ENCODE measurements at regions not wholly inside any gene's neighbourhood (a gene's known extent, or its start where the extent isn't known, plus 50 kb on each side); places are given as distances from the start of the nearest gene placed in this dataset.
"Not testable (repeated sequence)": the region's sequence is repeated elsewhere in the genome, so short reads cannot be mapped to it uniquely, and the experiment has no call there.

DNA sequence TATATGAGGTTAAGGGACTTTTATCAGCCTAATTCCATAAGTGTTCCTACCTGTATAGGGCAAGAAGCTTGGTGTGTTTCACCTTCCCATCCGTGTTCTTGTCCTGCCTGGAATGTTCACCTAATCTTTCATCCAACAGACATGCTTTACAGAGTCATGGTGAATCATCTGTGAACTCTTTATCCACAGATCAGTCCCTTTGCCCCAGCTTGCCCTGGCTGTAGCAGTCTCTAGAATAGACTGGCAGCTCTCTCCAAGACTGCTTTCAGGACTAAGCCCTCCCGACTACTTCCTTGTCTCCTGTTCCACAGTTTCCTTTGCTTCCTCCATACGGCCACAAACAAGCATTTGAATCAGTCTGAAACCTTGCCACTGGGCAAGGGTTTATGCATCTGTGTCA is 177.9 kb upstream of the IL15 start:
- H3K36me3 ChIP-seq (ENCODE audit: insufficient read depth, low read length), result no peaks in the 10 kb centered on the region

DNA sequence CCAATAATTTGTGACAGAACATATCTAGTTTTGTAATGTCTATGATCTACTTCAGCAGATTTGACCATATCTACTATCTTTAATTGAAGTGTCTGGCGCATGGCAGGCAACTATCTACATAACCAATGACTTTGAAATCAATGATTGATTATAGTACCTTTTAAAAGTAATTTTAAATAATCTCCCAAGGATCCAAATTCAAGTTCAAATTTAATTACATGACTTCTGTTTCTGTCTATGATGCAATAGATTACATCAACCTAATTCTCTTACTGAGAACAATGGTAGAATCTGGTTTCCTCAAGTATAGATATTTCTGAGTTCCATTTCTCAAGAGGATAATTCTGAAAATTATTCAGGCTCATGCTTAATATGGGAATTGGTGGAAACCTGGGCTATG is 177.4 kb upstream of the IL15 start:
- Histone ChIP-seq H2AFZ (ENCODE audit: low read depth, low read length) (no peak overlapping the region), H3K36me3 (ENCODE audit: insufficient read depth, low read length) (no peaks in the 10 kb centered on the region), H3K4me1 (ENCODE audit: insufficient read depth, low read length) (no peaks in the 10 kb centered on the region), H3K9me3 (ENCODE audit: low read length) (no peaks in the 10 kb centered on the region), H3K4me3 (ENCODE audit: low read length) (no peak overlapping the region), H3K27me3 (ENCODE audit: insufficient read depth, low read length) (no peaks in the 10 kb centered on the region)

More for the DNA sequence above, 177.9 kb upstream of the IL15 start:
- H3K27me3 ChIP-seq (ENCODE audit: insufficient read depth, low read length), result no peaks in the 10 kb centered on the region
- H3K4me1 ChIP-seq (ENCODE audit: insufficient read depth, low read length), result no peaks in the 10 kb centered on the region
- no peak overlapping the region for H2AFZ ChIP-seq (ENCODE audit: low read depth, low read length)
- H3K4me3 ChIP-seq (ENCODE audit: low read length), result no peak overlapping the region
- H3K9me3 ChIP-seq (ENCODE audit: low read length), result no peaks in the 10 kb centered on the region

- Histone ChIP-seq H3K4me1 (ENCODE audit: insufficient read depth, low read length) (no peaks in the 10 kb centered on the region), H2AFZ (ENCODE audit: low read depth, low read length) (no peak overlapping the region), H3K27me3 (ENCODE audit: insufficient read depth, low read length) (no peaks in the 10 kb centered on the region), H3K9me3 (ENCODE audit: low read length) (no peaks in the 10 kb centered on the region), H3K4me3 (ENCODE audit: low read length) (no peak overlapping the region), H3K36me3 (ENCODE audit: insufficient read depth, low read length) (no peaks in the 10 kb centered on the region)
Observed at GRCh38 chr4:141462361-141462760, 174.0 kb upstream of the IL15 start.

DNA sequence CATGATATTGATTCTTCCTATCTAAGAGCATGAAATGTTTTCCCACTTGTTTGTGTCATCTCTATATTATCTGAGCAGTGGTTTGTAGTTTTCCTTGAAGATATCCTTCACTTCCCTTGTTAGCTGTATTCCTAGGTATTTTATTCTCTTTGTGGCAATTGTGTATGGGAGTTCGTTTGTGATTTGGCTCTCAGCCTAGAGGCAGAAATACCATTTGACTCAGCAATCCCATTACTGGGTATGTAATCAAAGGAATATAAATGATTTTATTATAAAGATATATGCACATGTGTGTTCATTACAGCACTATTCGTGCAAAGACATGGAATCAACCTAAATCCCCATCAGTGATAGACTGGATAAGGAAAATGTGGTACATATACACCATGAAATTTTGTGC is 172.7 kb upstream of the IL15 start:
- H3K36me3 ChIP-seq (ENCODE audit: insufficient read depth, low read length), result no peaks in the 10 kb centered on the region
- H2AFZ ChIP-seq (ENCODE audit: low read depth, low read length), result no peak overlapping the region
- no peaks in the 10 kb centered on the region for H3K9me3 ChIP-seq (ENCODE audit: low read length)
- no peaks in the 10 kb centered on the region for H3K4me1 ChIP-seq (ENCODE audit: insufficient read depth, low read length)
- H3K4me3 ChIP-seq (ENCODE audit: low read length), result no peak overlapping the region
- no peaks in the 10 kb centered on the region for H3K27me3 ChIP-seq (ENCODE audit: insufficient read depth, low read length)

GRCh38 chr4:141464366-141464765 is 172.0 kb upstream of the IL15 start:
- Histone ChIP-seq H3K36me3 (ENCODE audit: insufficient read depth, low read length) (no peaks in the 10 kb centered on the region), H3K27me3 (ENCODE audit: insufficient read depth, low read length) (no peaks in the 10 kb centered on the region), H3K4me3 (ENCODE audit: low read length) (no peak overlapping the region), H3K9me3 (ENCODE audit: low read length) (no peaks in the 10 kb centered on the region), H3K4me1 (ENCODE audit: insufficient read depth, low read length) (no peaks in the 10 kb centered on the region), H2AFZ (ENCODE audit: low read depth, low read length) (no peak overlapping the region)

- Histone ChIP-seq H2AFZ (ENCODE audit: low read depth, low read length) (no peak overlapping the region), H3K4me3 (ENCODE audit: low read length) (no peak overlapping the region), H3K4me1 (ENCODE audit: insufficient read depth, low read length) (no peaks in the 10 kb centered on the region), H3K9me3 (ENCODE audit: low read length) (no peaks in the 10 kb centered on the region), H3K36me3 (ENCODE audit: insufficient read depth, low read length) (no peaks in the 10 kb centered on the region), H3K27me3 (ENCODE audit: insufficient read depth, low read length) (no peaks in the 10 kb centered on the region)
Observed at GRCh38 chr4:141465171-141465570, 171.2 kb upstream of the IL15 start.

GRCh38 chr4:141467225-141467624 is 169.2 kb upstream of the IL15 start:
- no peaks in the 10 kb centered on the region for H3K9me3 ChIP-seq (ENCODE audit: low read length)
- no peak overlapping the region for H2AFZ ChIP-seq (ENCODE audit: low read depth, low read length)
- no peaks in the 10 kb centered on the region for H3K4me1 ChIP-seq (ENCODE audit: insufficient read depth, low read length)
- H3K27me3 ChIP-seq (ENCODE audit: insufficient read depth, low read length), result no peaks in the 10 kb centered on the region
- H3K36me3 ChIP-seq (ENCODE audit: insufficient read depth, low read length), result no peaks in the 10 kb centered on the region
- H3K4me3 ChIP-seq (ENCODE audit: low read length), result no peak overlapping the region

DNA sequence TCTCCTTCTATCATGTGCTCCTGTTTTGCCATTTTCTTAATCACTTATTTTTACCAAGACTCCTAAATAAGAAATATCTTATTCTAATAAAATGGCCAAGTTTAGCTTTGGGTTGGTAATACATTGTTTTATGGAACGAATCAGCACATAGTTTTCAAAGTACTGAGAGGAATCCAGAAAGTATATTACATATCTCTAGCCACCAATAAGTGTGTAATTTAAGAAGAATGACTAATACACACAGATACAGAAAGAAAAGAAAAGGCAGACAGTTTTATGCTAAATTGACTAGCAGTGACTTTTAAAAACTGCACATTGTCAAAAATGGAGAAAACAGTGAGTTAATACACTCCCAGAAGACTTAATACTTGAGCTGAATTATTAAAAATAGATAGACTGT is 167.0 kb upstream of the IL15 start:
- H2AFZ ChIP-seq (ENCODE audit: low read depth, low read length), result no peak overlapping the region
- H3K27me3 ChIP-seq (ENCODE audit: insufficient read depth, low read length), result no peaks in the 10 kb centered on the region
- no peaks in the 10 kb centered on the region for H3K36me3 ChIP-seq (ENCODE audit: insufficient read depth, low read length)
- H3K4me3 ChIP-seq (ENCODE audit: low read length), result no peak overlapping the region
- no peaks in the 10 kb centered on the region for H3K4me1 ChIP-seq (ENCODE audit: insufficient read depth, low read length)
- no peaks in the 10 kb centered on the region for H3K9me3 ChIP-seq (ENCODE audit: low read length)

DNA sequence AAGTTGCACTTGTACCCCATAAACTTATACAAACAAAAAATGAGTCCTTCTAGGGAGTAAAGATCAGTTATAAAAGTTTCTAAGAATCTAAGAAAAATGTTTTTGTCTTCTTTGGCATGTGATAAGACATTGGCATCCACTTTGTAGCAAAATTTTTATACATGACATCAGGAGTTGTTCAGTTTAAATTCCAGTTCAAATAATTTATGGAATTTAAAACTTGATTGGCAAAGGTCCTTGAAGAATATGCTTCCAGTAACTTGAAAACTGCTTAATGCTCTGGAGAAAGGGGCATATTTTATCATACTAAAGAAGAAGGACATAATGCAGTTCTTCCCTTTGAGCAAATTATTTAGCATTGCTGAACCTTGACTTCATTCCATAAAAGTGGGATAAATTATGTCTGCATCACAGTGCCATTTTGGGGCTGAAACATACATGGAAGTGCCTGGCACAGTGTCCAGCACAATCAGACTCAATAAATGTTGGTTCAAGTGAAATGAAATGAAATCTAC is 163.3 kb upstream of the IL15 start:
- Histone ChIP-seq H3K27me3 (ENCODE audit: insufficient read depth, low read length) (no peaks in the 10 kb centered on the region), H3K4me1 (ENCODE audit: insufficient read depth, low read length) (no peaks in the 10 kb centered on the region), H3K4me3 (ENCODE audit: low read length) (no peak overlapping the region), H3K36me3 (ENCODE audit: insufficient read depth, low read length) (no peaks in the 10 kb centered on the region), H3K9me3 (ENCODE audit: low read length) (no peaks in the 10 kb centered on the region), H2AFZ (ENCODE audit: low read depth, low read length) (no peak overlapping the region)

GRCh38 chr4:141473952-141474351 is 162.4 kb upstream of the IL15 start:
- H2AFZ ChIP-seq (ENCODE audit: low read depth, low read length), result no peak overlapping the region
- no peak overlapping the region for H3K4me3 ChIP-seq (ENCODE audit: low read length)
- H3K9me3 ChIP-seq (ENCODE audit: low read length), result no peaks in the 10 kb centered on the region
- H3K36me3 ChIP-seq (ENCODE audit: insufficient read depth, low read length), result no peaks in the 10 kb centered on the region
- no peaks in the 10 kb centered on the region for H3K4me1 ChIP-seq (ENCODE audit: insufficient read depth, low read length)
- H3K27me3 ChIP-seq (ENCODE audit: insufficient read depth, low read length), result no peaks in the 10 kb centered on the region

- Histone ChIP-seq H3K27me3 (ENCODE audit: insufficient read depth, low read length) (no peaks in the 10 kb centered on the region), H3K9me3 (ENCODE audit: low read length) (no peaks in the 10 kb centered on the region), H2AFZ (ENCODE audit: low read depth, low read length) (no peak overlapping the region), H3K4me1 (ENCODE audit: insufficient read depth, low read length) (no peaks in the 10 kb centered on the region), H3K4me3 (ENCODE audit: low read length) (no peak overlapping the region), H3K36me3 (ENCODE audit: insufficient read depth, low read length) (no peaks in the 10 kb centered on the region)
Observed at GRCh38 chr4:141480950-141481349, 155.4 kb upstream of the IL15 start.

DNA sequence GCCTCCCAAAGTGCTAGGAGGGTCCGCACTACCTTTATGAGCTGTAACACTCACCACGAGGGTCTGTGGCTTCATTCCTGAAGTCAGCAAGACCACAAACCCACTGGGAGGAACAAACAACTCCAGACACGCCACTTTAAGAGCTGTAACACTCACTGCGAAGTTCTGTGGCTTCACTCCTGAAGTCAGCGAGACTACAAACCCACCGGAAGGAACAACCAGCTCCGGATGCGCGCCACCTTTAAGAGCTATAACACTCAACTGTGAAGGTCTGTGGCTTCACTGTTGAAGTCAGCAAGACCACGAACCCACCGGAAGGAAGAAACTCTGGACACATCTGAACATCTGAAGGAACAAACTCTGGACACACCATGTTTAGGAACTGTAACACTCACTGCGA is 152.1 kb upstream of the IL15 start:
- not testable (repeated sequence) for H3K36me3 ChIP-seq (ENCODE audit: insufficient read depth, low read length); H2AFZ ChIP-seq (ENCODE audit: low read depth, low read length); H3K4me1 ChIP-seq (ENCODE audit: insufficient read depth, low read length); H3K4me3 ChIP-seq (ENCODE audit: low read length); H3K27me3 ChIP-seq (ENCODE audit: insufficient read depth, low read length); H3K9me3 ChIP-seq (ENCODE audit: low read length)

DNA sequence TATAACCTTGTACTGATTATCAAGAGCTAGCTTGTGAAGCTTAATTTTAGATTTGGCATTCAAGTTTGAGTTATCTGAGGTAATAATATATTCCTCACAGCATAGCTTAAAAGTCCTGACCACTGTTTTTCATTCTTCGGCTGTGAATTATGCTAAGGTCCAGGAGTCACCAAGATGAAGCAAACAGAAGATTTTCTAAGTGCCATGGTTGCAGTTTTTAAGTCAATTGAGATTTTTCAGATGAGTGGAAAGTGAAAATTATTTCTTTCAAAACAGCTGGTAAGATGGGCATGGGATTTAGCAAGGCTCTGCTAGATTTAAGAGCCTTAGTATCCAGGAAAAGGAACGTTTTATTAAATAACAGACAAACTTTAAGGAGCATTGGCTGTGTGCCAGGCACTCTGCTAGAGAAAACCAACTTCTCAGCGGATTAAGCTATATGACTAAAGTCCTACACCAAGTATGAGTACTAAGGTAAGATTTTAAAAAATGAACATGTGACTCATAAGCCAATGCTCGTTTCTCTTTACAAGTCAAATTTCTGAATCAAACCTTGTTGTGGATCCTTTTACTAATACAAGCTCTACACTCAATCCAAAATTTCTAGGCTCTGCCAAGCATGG is 149.9 kb upstream of the IL15 start:
- no peak overlapping the region for H2AFZ ChIP-seq (ENCODE audit: low read depth, low read length)
- no peaks in the 10 kb centered on the region for H3K4me1 ChIP-seq (ENCODE audit: insufficient read depth, low read length)
- no peaks in the 10 kb centered on the region for H3K9me3 ChIP-seq (ENCODE audit: low read length)
- H3K36me3 ChIP-seq (ENCODE audit: insufficient read depth, low read length), result no peaks in the 10 kb centered on the region
- no peak overlapping the region for H3K4me3 ChIP-seq (ENCODE audit: low read length)
- H3K27me3 ChIP-seq (ENCODE audit: insufficient read depth, low read length), result no peaks in the 10 kb centered on the region

DNA sequence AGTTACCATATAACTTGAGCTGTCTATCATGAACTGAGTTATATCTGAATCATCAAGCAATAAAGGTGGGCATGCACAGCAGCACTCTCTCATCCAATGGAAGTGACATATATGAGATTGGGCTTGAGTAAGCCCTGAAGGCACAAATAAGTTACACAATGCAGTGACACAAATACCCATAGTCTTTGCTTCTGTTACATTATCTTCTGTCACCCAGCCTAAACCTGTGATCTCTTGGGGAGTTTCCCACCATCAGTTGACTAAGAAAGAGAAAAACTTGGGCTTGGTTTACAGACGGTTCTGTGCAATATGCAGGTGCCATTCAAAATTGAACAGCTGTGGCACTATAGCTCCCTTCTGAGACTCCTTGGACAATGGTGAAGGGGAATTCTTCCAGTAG is 138.8 kb upstream of the IL15 start:
- Histone ChIP-seq H3K4me1 (ENCODE audit: insufficient read depth, low read length) (no peaks in the 10 kb centered on the region), H3K27me3 (ENCODE audit: insufficient read depth, low read length) (no peaks in the 10 kb centered on the region), H3K4me3 (ENCODE audit: low read length) (no peak overlapping the region), H3K9me3 (ENCODE audit: low read length) (no peaks in the 10 kb centered on the region), H2AFZ (ENCODE audit: low read depth, low read length) (no peak overlapping the region), H3K36me3 (ENCODE audit: insufficient read depth, low read length) (no peaks in the 10 kb centered on the region)

Data from neuron (in vitro differentiated cells).